Activated naive CD8-positive, alpha-beta T cell treated with anti-CD3 and anti-CD28 coated beads for 36 hours (primary cell): ENCODE measurements at regions not wholly inside any gene's neighbourhood (a gene's known extent, or its start where the extent isn't known, plus 50 kb on each side); places are given as distances from the start of the nearest gene placed in this dataset.
"Not testable (repeated sequence)": the region's sequence is repeated elsewhere in the genome, so short reads cannot be mapped to it uniquely, and the experiment has no call there.

Source experiments
- DNase-seq: peaks from one replicate; pipeline ENCODE4 v3.0.0; 2021
- H3K27ac Mint-ChIP-seq: one replicate; pipeline ENCODE4 v1.8.0; 2022; ENCODE audit warnings: mild to moderate bottlenecking, moderate library complexity, mixed read lengths
- H3K27me3 Mint-ChIP-seq: one replicate; pipeline ENCODE4 v1.8.0; 2022; ENCODE audit warnings: mild to moderate bottlenecking, mixed read lengths
- H3K36me3 Mint-ChIP-seq: one replicate; pipeline ENCODE4 v1.8.0; 2021; ENCODE audit warnings: mild to moderate bottlenecking, mixed read lengths
- H3K4me1 Mint-ChIP-seq: one replicate; pipeline ENCODE4 v1.8.0; 2021; ENCODE audit warnings: mixed read lengths
- H3K4me3 Mint-ChIP-seq: one replicate; pipeline ENCODE4 v1.8.0; 2022; ENCODE audit warnings: mild to moderate bottlenecking, moderate library complexity, mixed read lengths
- H3K9me3 Mint-ChIP-seq: one replicate; pipeline ENCODE4 v1.8.0; 2022; ENCODE audit warnings: mixed read lengths

GRCh38 chr14:23863836-23864235 is 89.7 kb upstream of the DHRS4 start:
- Mint-ChIP-seq H3K27ac (no peak overlapping the region), H3K4me3 (no peak overlapping the region), H3K36me3 (no peaks in the 10 kb centered on the region), H3K27me3 (peaks cover 7% of the 10 kb centered on the region), H3K4me1 (no peaks in the 10 kb centered on the region), H3K9me3 (no peaks in the 10 kb centered on the region)
- DNase-seq: no peak

GRCh38 chr14:23864259-23864658 is 89.3 kb upstream of the DHRS4 start:
- Mint-ChIP-seq H3K36me3 (no peaks in the 10 kb centered on the region), H3K27me3 (peaks cover 7% of the 10 kb centered on the region), H3K9me3 (no peaks in the 10 kb centered on the region), H3K27ac (no peak overlapping the region), H3K4me1 (no peaks in the 10 kb centered on the region), H3K4me3 (no peak overlapping the region)
- no peak for DNase-seq

GRCh38 chr14:23864861-23865260 is 88.7 kb upstream of the DHRS4 start:
- H3K27ac Mint-ChIP-seq: no peak overlapping the region
- no peaks in the 10 kb centered on the region for H3K9me3 Mint-ChIP-seq
- DNase-seq: no peak
- H3K4me1 Mint-ChIP-seq: no peaks in the 10 kb centered on the region
- no peak overlapping the region for H3K4me3 Mint-ChIP-seq
- no peaks in the 10 kb centered on the region for H3K36me3 Mint-ChIP-seq
- H3K27me3 Mint-ChIP-seq: peaks cover 10% of the 10 kb centered on the region

GRCh38 chr14:23865502-23865901 is 88.1 kb upstream of the DHRS4 start:
- Mint-ChIP-seq H3K27ac (no peak overlapping the region), H3K27me3 (peaks cover 13% of the 10 kb centered on the region), H3K4me3 (no peak overlapping the region), H3K4me1 (no peaks in the 10 kb centered on the region), H3K36me3 (no peaks in the 10 kb centered on the region), H3K9me3 (no peaks in the 10 kb centered on the region)
- DNase-seq: no peak

- no peak for DNase-seq
- H3K4me1 Mint-ChIP-seq: no peaks in the 10 kb centered on the region
- H3K27me3 Mint-ChIP-seq: peaks cover 17% of the 10 kb centered on the region
- no peaks in the 10 kb centered on the region for H3K9me3 Mint-ChIP-seq
- no peak overlapping the region for H3K27ac Mint-ChIP-seq
- no peak overlapping the region for H3K4me3 Mint-ChIP-seq
- H3K36me3 Mint-ChIP-seq: no peaks in the 10 kb centered on the region
Measured at GRCh38 chr14:23866269-23866668, 87.3 kb upstream of the DHRS4 start.

GRCh38 chr14:23869078-23869719 is 84.4 kb upstream of the DHRS4 start:
- no peak overlapping the region for H3K4me3 Mint-ChIP-seq

GRCh38 chr14:23876160-23876750 is 77.3 kb upstream of the DHRS4 start:
- DNase-seq: no peak
- Mint-ChIP-seq H3K4me1 (no peaks in the 10 kb centered on the region), H3K36me3 (no peaks in the 10 kb centered on the region), H3K27me3 (peaks cover 5% of the 10 kb centered on the region), H3K27ac (no peak overlapping the region), H3K9me3 (peaks cover 1% of the 10 kb centered on the region), H3K4me3 (no peak overlapping the region)

More at GRCh38 chr14:23869078-23869719, 84.4 kb upstream of the DHRS4 start:
- Mint-ChIP-seq H3K9me3 (no peaks in the 10 kb centered on the region), H3K27ac (no peak overlapping the region), H3K27me3 (peaks cover 17% of the 10 kb centered on the region), H3K4me1 (no peaks in the 10 kb centered on the region), H3K36me3 (no peaks in the 10 kb centered on the region)
- DNase-seq: no peak

GRCh38 chr14:23877111-23877510 is 76.5 kb upstream of the DHRS4 start:
- no peak overlapping the region for H3K27ac Mint-ChIP-seq
- peaks cover 1% of the 10 kb centered on the region for H3K9me3 Mint-ChIP-seq
- no peak for DNase-seq

GRCh38 chr14:23877538-23878180 is 75.9 kb upstream of the DHRS4 start:
- no peaks in the 10 kb centered on the region for H3K4me1 Mint-ChIP-seq
- no peak overlapping the region for H3K27ac Mint-ChIP-seq
- no peak for DNase-seq
- peaks cover 1% of the 10 kb centered on the region for H3K9me3 Mint-ChIP-seq
- H3K4me3 Mint-ChIP-seq: no peak overlapping the region
- H3K36me3 Mint-ChIP-seq: no peaks in the 10 kb centered on the region
- peaks cover 5% of the 10 kb centered on the region for H3K27me3 Mint-ChIP-seq

More at GRCh38 chr14:23877111-23877510, 76.5 kb upstream of the DHRS4 start:
- Mint-ChIP-seq H3K4me1 (no peaks in the 10 kb centered on the region), H3K4me3 (no peak overlapping the region), H3K27me3 (peaks cover 5% of the 10 kb centered on the region), H3K36me3 (no peaks in the 10 kb centered on the region)

GRCh38 chr14:23881282-23881681 is 72.3 kb upstream of the DHRS4 start:
- H3K4me3 Mint-ChIP-seq: no peak overlapping the region
- H3K4me1 Mint-ChIP-seq: no peaks in the 10 kb centered on the region
- H3K27me3 Mint-ChIP-seq: peaks cover 4% of the 10 kb centered on the region
- peaks cover 1% of the 10 kb centered on the region for H3K9me3 Mint-ChIP-seq
- no peaks in the 10 kb centered on the region for H3K36me3 Mint-ChIP-seq
- DNase-seq: no peak
- no peak overlapping the region for H3K27ac Mint-ChIP-seq

GRCh38 chr14:23883684-23884540 is 69.7 kb upstream of the DHRS4 start:
- Mint-ChIP-seq H3K36me3 (no peaks in the 10 kb centered on the region), H3K9me3 (peaks cover 8% of the 10 kb centered on the region), H3K4me3 (no peak overlapping the region), H3K4me1 (no peaks in the 10 kb centered on the region), H3K27ac (no peak overlapping the region), H3K27me3 (peaks cover 17% of the 10 kb centered on the region)
- DNase-seq: no peak

GRCh38 chr14:23884541-23884904 is 69.0 kb upstream of the DHRS4 start:
- H3K36me3 Mint-ChIP-seq: no peaks in the 10 kb centered on the region
- peaks cover 20% of the 10 kb centered on the region for H3K27me3 Mint-ChIP-seq
- peaks cover 7% of the 10 kb centered on the region for H3K9me3 Mint-ChIP-seq
- no peak overlapping the region for H3K4me3 Mint-ChIP-seq
- H3K4me1 Mint-ChIP-seq: no peaks in the 10 kb centered on the region
- DNase-seq: no peak
- no peak overlapping the region for H3K27ac Mint-ChIP-seq

GRCh38 chr14:23887536-23887935 is 66.0 kb upstream of the DHRS4 start:
- H3K27ac Mint-ChIP-seq: no peak overlapping the region
- H3K9me3 Mint-ChIP-seq: peaks cover 7% of the 10 kb centered on the region
- no peak for DNase-seq
- peaks cover 32% of the 10 kb centered on the region for H3K27me3 Mint-ChIP-seq
- H3K4me3 Mint-ChIP-seq: no peak overlapping the region
- no peaks in the 10 kb centered on the region for H3K36me3 Mint-ChIP-seq
- no peaks in the 10 kb centered on the region for H3K4me1 Mint-ChIP-seq

GRCh38 chr14:23891717-23892116 is 61.9 kb upstream of the DHRS4 start:
- DNase-seq, H3K4me3 Mint-ChIP-seq, H3K27ac Mint-ChIP-seq, H3K4me1 Mint-ChIP-seq, H3K9me3 Mint-ChIP-seq, H3K36me3 Mint-ChIP-seq: not testable (repeated sequence)
- peaks cover 32% of the 10 kb centered on the region for H3K27me3 Mint-ChIP-seq

- H3K4me1 Mint-ChIP-seq, H3K4me3 Mint-ChIP-seq, H3K9me3 Mint-ChIP-seq, H3K27ac Mint-ChIP-seq, H3K36me3 Mint-ChIP-seq, DNase-seq: not testable (repeated sequence)
- peaks cover 26% of the 10 kb centered on the region for H3K27me3 Mint-ChIP-seq
Measured at GRCh38 chr14:23892289-23892688, 61.3 kb upstream of the DHRS4 start.
